Ishikawa (cell line): ENCODE measurements at regions not wholly inside any gene's neighbourhood (a gene's known extent, or its start where the extent isn't known, plus 50 kb on each side); places are given as distances from the start of the nearest gene placed in this dataset.

ENCODE experiments used
- EGR1 ChIP-seq: IDR thresholded peaks from 2 replicates; pipeline ENCODE4 v1.6.1; 2012
- FOXM1 ChIP-seq: IDR thresholded peaks from 2 replicates; pipeline ENCODE4 v1.6.1; 2012; ENCODE audit warnings: low read depth, borderline replicate concordance
- TAF1 ChIP-seq: IDR thresholded peaks from 2 replicates; pipeline ENCODE4 v1.6.1; 2012; ENCODE audit warnings: low read depth, mild to moderate bottlenecking
- TCF12 ChIP-seq: IDR thresholded peaks from 2 replicates; pipeline ENCODE4 v1.6.1; 2012; ENCODE audit warnings: low read depth
- USF1 ChIP-seq: IDR thresholded peaks from 2 replicates; pipeline ENCODE4 v1.6.1; 2012

- TF ChIP-seq TAF1 = no peak
- TF ChIP-seq FOXM1 = no peak
- TF ChIP-seq TCF12 = no peak
- no peak for TF ChIP-seq USF1
- no peak for TF ChIP-seq EGR1
Measured at GRCh38 chr6:11938285-11938890, 73.7 kb upstream of the HIVEP1 start.
